ENCODE measurements at regions not wholly inside any gene's neighbourhood (a gene's known extent, or its start where the extent isn't known, plus 50 kb on each side); places are given as distances from the start of the nearest gene placed in this dataset.
"Not testable (repeated sequence)": the region's sequence is repeated elsewhere in the genome, so short reads cannot be mapped to it uniquely, and the experiment has no call there.

- TF ChIP-seq CTCF (IDR thresholded peaks at IDR 0.05 in 2 of 3, conservative IDR thresholded peaks at IDR 0.05 in 1 of 3; ENCODE audit: control insufficient read depth in 2 of 3, extremely low read depth in 1 of 3, insufficient read depth in 1 of 3, low read depth in 3 of 3, low read length in 3 of 3); CHD4 (IDR thresholded peaks at IDR 0.05); TCF7 (IDR thresholded peaks at IDR 0.05; ENCODE audit: borderline replicate concordance); SRF (IDR thresholded peaks at IDR 0.05; ENCODE audit: low read depth in 2 of 2, low read length in 2 of 2); YY1 (IDR thresholded peaks at IDR 0.05; ENCODE audit: low read depth, low read length); ZNF274 (IDR thresholded peaks at IDR 0.05; ENCODE audit: insufficient read depth, insufficient read length); TCF3 (IDR thresholded peaks at IDR 0.05; ENCODE audit: borderline replicate concordance, insufficient read depth, low read depth, low read length); ATF2 (IDR thresholded peaks at IDR 0.05; ENCODE audit: low read length); MXI1 (IDR thresholded peaks at IDR 0.05; ENCODE audit: low read depth, low read length): not testable (repeated sequence)
These were observed 144.2 kb downstream of the ADRA2C start for GRCh38 chr4:3910161-3910950.

Measured in GM12878 (cell line).